Activated CD4-positive, alpha-beta T cell treated with anti-CD3 and anti-CD28 coated beads for 48 hours (primary cell): ENCODE measurements at regions not wholly inside any gene's neighbourhood (a gene's known extent, or its start where the extent isn't known, plus 50 kb on each side); places are given as distances from the start of the nearest gene placed in this dataset.
"Not testable (repeated sequence)": the region's sequence is repeated elsewhere in the genome, so short reads cannot be mapped to it uniquely, and the experiment has no call there.

Experiments
- DNase-seq: peaks from one replicate; pipeline ENCODE4 v3.0.0-alpha.2; 2020

DNA sequence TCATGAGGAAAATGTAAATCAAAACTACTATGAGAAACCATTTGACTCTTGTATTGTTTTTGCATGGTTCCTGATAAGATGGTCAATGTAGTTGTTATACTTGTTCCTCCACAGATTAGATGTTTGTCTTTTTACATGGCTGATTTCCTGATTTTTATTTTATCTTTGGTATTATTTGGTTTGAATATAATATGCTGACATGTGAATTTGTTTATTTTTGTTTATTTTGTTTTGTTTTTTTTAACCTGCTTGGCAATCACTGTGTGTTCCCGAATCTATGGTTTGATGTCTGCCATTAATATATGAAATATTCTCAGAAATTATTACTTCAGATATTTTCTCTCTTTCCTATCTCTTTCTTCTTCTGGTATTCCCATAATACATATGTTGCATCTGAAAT is 899.5 kb upstream of the ADGRB3 start:
- no peak for DNase-seq

DNA sequence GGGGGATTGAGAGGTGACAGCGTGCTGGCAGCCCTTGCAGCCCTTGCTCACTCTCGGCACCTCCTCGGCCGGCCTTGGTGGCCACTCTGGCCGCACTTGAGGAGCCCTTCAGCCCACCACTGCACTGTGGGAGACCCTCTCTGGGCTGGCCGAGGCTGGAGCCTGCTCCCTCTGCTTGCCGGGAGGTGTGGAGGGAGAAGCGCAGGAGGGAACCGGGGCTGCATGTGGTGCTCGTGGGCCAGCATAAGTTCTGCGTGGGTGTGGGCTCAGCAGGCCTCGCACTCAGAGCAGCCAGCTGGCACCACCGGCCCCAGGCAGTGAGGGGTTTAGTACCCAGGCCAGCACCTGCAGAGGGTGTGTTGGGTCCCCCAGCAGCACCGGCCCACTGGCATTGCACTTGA is 912.2 kb upstream of the ADGRB3 start:
- DNase-seq, result no peak

DNA sequence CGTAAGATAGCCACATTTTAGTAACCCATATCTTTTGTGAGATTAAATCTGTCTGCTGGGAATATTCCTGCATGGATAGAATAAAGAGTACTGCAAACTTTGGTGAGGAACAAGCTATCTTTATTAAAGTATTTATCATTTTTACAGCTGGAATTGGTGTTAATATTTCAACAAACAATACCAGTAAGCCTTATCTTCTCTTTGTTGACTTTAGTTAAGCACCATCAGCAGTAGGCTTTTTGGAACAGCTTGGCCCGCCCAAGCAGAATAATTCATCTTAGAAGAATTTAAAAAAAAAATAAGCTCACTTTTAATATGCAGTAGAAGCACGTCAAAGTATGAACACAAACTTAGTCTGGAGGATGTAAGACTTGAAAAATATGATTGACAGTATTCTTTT is 917.8 kb upstream of the ADGRB3 start:
- DNase-seq, result no peak

DNA sequence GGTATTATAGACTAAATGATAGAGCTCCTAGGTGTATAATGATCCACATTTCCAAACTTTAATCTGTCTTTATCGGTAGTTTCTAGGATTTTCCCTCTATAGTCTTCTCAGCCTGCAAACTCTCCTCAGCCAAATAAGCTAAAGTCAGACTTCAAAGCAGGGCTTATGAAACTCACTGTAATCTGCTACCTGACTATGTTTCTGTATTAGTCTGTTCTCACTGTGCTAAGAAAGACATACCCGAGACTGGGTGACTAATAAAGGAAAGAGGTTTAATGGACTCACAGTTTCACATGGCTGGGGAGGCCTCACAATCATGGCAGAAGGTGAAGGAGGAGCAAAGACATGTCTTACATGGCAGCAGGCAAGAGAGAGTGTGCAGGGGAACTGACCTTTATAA is 928.7 kb upstream of the ADGRB3 start:
- no peak for DNase-seq

DNA sequence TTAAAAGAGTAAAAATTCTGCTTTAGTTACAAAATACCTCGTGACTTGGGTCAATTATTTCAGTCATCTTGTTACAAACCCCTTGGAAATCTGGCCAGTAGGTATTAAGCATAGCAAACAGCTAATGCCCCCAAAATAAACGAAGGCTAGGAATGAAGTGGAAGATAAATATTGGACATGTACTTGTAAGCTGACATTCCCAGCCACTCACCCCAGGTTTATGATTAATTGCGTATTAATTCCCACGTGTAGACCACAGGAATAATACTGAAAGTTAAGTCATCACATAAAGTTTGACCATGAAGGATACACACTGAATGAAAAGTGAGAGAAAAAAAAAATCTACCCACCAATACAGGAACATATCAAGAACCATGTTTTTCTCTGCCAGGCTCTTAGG is 936.5 kb upstream of the ADGRB3 start:
- DNase-seq, result no peak

DNA sequence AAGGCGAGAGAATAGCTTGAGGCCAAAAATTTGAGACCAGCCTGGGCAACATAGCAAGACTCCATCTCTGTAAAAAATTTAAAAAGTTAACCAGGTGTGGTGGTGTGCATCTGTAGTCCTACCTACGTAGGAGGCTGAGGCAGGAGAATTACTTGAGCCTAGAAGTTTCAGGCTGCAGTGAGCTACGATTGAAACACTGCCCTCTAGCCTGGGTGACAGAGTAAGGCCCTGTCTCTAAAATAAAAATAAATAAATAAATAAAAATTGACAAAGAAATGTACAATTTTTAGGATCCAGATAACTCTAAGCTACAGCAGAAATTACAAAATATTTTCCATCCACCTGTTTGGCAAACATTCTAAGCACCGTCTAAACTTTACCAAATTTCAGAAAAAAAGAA is 941.0 kb upstream of the ADGRB3 start:
- no peak for DNase-seq

DNA sequence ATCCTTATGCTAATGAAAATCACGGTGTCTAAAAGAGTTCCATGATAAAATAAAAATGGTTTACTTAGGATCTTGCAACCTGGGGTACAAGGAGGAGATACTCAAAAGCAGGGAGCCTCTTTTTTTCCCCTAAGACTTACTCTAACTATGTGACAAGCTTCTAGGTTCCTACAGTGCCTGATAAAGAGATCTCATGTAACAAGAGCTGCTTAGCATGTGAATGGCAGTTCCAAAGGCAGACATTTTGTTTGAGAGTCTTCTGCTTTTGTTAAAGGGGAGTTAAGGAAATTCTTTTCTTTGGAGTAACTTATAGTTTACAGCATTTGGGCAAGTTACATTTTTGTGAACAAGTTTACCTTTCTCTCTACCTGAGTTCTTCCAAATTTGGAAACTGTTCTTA is 945.8 kb upstream of the ADGRB3 start:
- DNase-seq, result no peak

DNA sequence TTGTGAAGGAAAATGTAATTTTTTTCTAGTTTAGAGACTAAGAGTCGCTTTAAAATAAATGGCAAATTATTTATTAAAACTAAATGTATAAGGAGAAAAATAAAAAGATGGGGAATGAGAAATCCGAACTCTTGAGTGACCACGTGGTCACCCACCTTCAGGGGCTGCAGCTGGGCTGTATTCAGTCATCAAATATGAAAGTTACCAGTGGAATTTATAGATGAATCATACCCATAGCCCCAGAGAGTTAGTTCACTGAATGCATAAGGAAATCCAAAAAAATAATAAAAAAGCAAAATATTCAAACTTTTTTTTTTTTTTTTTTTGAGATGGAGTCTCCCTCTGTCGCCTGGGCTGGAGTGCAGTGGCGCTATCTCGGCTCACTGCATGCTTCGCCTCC is 947.7 kb upstream of the ADGRB3 start:
- DNase-seq, result no peak

DNA sequence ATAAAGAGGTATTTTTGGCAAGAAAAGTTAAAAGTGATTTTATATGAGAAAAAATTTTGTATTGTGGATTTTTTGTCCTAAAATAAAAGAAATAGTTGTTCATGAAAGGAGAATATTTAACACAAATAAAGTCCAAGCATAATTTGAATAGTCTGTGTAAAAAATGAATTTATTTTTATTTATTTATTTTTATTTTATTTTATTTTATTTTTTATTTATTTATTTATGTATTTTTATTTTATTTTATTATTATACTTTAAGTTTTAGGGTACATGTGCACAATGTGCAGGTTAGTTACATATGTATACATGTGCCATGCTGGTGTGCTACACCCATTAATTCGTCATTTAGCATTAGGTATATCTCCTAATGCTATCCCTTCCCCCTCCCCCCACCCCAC is 948.9 kb upstream of the ADGRB3 start:
- not testable (repeated sequence) for DNase-seq

DNA sequence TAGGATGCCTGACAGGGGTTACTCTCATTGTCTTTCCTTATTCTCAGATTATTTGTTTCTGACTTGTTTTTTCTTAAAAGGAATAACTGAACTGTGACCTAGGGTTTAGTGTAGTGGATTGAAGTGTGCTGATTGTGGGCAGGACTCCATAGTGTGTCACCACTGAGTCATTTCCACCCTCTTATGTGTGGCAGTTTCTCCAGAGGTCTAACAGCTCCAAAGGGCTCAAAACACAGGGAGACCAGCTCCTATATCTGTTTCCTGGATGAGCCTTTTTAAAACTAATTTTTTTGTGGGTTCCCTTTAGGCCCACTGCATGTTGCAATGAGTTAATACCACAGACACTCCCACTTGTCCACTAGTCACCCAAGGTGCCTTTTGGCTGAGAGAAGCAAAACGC is 951.1 kb upstream of the ADGRB3 start:
- DNase-seq, result no peak

DNA sequence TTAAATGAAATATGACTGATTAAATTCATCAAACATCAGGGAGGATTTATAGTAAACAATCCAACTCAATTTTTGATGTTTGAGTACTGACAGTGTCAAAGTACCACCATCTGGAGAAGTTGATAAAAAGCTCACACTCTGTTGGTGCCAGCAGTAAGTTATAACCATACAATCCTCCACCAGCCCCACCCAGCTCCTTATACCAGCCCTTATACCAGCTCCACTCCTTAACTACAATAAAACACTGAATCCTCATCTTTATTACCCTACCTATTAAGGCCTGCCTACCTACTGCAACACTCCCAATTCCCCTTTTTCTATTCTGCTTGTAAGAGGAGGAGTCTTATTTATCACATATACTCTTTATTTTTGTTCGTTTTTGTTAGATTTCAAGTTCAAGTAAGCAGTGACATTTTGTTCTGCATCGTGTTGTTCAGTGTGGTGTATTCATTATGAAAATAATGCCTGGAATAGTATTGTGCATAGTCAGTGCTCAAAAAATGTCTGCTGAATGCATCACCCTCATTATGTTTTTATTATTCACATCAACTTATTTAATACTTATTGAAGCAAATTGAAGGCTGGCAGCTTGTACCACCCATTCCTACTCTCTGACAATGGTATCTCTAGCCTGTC is 954.7 kb upstream of the ADGRB3 start:
- no peak for DNase-seq

DNA sequence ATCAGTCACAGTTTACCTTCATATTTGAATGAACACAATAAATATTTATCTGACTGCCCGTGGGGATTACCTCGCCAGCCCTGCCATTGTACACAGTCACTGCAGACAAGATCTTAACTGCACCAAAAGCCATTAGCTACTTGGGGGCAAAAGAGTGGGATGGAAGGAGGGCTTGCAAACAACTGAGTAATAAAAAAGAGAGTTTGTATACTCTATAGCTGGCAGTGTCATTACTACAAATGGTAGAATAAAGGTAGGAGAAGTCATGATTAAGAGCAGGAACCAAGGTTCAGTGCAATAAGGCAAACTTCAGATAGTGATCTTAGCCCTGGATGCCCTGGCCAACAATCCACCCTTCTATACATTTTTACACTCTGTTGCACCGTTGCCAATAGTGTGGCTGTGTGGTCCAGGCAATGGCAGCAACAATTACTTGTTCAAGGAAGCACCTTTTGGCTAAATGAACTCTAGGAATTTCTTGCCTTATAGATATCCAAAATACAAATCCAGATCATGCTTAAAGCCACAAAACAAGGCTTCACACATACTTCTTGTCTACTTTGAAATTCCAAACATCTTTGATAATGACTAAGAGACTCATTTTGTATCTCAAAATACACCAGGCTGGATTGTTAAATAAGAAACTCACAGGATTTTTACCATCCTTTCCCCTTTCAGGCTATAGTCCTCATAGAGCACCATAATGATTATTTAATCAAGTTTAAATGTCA is 955.4 kb upstream of the ADGRB3 start:
- no peak for DNase-seq

DNA sequence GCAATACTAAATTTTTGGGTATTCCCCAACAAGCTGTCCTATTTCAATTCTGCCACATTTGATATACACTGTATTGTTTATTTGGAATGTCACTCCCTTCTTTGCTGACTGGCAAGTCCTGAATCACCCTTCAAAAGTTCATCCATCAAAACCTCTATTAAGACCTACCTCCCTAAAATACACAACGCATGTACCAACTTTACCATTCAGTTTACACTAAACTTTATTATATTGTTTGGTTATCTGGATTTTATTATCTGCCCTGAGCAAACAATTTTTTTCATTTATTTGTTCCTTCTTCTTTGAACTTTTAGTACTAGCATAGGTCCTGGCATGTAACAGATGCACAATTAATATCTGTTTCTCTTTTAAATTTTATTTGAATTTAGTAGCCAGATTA is 958.2 kb upstream of the ADGRB3 start:
- DNase-seq, result no peak

DNA sequence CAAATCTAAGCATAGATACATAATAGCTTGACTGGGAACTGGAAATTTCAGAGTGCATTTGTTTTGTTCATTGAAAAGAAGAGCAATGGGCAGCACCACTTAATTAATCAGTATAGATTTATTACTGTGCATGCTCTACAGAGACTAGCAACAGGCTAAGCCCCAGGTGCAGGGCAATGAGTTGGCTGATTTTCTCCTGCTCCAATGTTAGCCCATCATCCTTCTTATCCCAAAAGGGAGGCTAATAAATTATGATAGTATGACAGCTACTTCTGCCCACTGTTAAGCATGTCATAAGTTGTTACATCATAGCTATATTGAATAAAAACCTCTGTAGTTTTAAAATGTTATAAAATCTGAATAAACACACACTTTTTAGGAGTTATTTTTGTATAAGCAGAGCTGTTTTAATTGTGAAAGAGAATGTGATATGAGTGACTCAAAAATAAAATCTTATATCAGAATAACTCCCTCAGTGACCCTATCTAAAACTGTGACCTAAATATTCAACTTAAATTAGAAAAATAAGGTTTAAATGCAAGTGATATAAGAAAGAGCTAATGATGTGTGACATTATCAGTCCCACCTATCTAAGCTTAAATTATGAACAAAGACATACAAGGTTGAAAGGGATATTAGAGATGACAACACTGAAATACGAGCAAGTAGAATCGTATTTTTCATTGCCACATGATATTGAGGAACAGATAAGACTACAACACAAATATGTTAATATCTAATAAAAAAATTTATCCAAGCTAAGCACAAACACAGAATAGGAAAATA is 967.3 kb upstream of the ADGRB3 start:
- no peak for DNase-seq

DNA sequence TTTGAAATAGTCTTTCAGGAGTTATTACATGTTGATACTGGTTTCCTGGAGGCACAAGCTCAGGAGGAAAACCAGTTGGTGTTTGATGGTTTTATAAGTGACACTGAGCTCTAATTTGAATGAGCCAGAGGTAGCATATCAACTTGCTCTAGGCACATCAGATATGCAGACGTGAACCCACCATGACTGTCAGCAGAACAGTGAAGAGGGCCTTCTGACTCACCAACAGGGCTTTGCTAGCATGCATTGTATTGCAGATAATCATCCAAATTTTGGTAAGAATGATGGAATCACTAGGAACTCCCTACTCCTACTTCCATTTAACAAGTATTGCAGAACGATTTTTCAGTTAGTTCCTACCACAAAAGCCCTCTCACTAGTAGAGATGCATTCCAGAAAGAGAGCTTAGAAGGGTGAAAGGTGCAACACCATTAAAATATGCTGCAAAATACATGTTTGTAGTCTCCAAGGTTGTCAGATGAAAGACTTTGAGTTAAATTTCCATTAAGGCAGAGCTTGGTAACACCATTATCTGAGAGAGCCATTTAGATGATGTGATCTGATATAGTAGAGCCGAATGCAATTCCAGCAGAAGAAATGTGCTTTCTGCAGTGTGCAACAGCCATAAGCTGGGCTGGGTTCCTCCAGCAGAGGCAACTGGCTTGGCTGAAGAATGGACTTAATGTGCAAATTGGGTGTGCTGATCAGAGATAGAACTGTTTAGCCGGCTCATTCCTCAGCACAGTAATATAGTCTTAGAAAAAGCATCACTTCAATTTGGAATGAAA is 968.7 kb upstream of the ADGRB3 start:
- no peak for DNase-seq

DNA sequence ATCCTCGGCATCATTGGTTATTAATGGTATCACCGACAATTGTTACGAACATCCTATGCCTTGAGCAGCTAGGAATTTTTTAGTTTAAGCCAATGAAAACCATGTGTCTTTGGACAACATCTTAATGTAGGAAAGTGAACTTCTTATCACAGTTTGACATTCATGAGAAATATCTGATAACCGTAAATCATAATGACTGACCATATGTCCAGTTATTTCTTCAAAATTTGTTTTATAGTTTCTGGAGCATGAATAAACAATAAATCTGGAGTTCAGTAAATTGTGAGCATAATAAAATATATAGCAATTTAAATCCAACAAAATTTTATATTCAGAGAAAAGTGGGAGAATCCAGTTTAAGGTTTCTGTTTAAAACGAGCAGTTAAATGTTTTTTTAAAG is 970.1 kb upstream of the ADGRB3 start:
- no peak for DNase-seq

DNA sequence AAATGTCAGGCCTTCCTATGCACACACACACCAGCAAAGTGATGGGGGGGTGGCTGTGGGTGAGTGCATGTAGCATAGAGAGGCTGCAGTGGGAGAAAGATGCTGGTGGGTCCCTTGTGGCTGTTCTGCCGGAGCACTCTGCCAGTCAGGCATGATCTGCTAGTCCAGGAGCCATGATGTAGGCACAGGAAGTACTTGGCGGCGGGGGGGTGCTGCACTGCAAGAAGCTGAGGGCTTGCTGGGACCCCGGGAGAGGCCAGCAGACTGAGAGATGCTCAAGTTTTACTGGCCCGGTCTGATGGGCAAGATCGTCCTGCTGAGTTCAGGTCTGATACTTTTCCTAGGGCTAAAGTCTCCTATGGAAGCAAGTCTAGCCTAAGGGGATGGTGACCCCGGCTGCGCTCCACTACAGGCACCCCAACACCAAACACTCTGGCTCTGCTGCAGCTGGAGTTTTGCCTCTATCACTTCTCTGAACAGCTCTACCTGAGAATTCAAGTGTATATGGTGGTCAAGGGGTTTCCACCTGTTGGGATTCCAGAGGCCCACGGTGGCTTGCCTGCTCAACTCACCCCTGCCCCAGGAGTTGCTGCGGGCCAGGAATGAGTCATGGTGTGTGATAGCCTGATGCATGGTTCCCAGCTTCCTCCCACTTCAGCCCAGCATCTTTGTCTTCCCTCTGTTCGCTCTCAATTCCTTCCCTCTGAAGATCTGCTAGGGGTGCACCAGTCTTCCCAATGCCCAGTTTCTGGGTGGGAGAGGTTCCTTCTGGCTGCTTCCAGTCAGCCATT is 971.8 kb upstream of the ADGRB3 start:
- DNase-seq, result no peak

DNA sequence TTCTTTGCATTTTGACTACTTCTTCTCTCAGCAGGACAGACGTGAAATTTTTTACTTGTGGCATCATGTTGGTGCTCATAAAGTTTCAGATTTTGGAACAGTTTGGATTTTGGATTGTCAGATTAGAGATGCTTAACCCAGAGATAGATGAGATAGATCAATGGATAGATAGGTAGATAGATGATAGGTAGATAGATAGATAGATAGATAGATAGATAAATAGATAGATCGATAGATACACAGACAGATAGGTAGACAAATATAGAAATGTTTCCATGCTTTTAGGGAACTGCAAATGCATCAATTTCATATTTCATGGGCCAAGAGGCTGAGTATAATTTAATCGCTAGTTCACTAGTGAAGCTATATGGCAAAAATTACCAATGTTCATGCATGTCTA is 981.5 kb upstream of the ADGRB3 start:
- DNase-seq, result no peak

DNA sequence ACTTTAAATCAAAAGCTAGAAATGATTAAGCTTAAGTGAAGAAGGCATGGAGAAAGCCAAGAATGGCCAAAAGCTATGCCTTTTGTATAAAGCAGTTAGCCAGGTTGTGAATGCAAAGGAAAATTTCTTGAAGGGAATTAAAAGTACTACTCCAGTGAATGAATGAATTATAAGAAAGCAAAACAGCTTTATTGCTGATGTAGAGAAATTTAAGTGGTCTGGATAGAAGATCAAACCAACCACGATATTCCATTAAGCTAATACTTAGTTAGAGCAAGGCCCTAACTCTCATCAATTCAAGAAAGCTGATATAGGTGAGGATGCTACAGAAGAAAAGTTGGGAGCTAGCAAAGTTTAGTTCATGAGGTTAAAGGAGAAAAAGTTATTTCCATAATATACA is 988.5 kb upstream of the ADGRB3 start:
- DNase-seq, result no peak

DNA sequence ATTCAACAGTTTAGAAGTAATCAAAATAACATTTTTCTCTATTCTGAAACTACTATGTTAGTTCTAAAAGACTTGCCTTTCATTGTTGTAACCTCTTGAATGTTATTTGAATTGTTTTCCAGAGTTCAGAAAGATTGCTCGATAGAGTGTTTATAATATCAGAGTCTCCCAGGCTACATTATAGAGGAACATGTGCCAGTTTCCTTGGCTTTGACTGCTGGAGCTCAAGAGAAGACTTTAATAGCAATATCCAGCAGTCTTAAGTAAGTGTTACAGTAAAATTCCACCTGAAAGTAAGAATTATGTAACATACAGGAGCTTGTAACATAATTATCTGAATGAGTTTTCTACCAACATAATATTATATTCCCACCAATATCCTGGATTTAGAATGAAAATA is 991.8 kb upstream of the ADGRB3 start:
- no peak for DNase-seq

DNA sequence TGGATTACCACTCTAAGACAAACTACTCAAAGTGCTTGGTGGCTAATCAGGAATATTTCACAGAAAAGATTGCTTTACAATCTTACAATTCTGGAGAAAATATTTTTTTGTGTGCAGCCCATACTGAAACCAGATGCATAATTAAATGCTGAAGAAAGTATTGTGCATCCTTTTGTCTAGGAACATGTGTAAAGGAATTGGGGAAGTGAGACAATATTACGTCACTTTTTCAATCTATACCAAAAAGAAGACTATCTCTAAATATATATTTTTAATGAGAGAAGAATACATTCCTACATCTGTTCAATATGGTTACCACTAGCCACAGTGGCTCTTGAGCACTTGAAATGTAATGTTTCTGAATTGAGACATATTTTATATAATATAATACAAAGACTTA is 992.5 kb upstream of the ADGRB3 start:
- no peak for DNase-seq

DNA sequence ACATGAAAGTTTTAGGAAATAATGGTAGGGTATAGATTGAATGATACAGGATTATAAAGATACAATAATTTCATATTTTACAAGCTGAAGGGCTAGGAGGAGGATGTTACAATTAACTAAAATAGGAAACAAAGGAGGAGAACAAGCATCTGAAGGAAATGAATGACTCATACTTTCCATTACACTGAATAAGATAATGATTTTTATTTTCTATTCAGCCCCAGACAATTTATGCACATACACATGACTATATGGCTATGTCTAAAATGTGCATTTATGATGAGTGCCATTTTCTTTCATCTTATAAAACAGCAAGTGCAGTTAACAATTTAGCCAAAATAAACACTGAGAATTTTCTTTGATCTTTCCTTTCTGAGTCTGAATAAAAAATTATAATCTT is 994.6 kb upstream of the ADGRB3 start:
- no peak for DNase-seq

DNA sequence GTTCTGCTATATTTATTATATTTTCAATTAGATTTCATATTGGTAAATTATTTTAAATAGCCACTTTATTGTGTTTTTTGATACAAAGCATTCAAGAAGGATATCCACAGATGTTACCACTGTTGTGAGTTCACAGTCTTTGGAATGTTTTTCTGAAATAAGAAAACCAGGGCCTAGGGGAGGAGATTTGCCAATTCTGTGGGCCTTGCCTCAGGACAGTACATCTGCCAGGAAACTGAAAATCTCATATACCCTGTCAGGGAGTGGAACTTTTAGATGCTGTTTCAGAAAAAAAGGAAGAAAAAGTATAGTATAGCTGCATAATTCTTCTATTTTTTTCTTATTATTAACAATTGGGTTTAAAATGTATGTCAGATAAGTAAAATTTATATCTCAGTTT is 995.9 kb upstream of the ADGRB3 start:
- DNase-seq, result no peak
